ENCODE measurements at regions not wholly inside any gene's neighbourhood (a gene's known extent, or its start where the extent isn't known, plus 50 kb on each side); places are given as distances from the start of the nearest gene placed in this dataset.

DNA sequence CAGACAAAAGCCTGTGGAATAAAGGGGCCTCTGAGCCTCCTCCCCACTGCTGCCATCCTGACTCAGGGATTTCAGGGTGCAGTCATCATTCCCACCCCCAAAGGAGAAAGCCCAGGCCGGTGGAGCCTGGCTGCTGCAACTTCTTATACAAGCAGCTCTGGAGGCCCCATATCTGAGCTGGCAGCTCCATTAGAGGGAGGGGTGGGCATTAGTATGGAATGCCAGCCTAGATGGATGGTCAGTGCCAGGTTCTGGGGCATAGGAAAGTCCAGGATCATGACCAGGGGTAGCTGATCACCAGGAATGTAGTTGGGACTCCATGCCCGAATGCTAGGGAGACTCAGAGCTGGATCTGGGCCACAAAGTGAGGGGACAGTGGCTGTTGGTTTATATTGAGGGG, 581.0 kb downstream of the KCNJ18 start:
- TF ChIP-seq, protein P1, sequence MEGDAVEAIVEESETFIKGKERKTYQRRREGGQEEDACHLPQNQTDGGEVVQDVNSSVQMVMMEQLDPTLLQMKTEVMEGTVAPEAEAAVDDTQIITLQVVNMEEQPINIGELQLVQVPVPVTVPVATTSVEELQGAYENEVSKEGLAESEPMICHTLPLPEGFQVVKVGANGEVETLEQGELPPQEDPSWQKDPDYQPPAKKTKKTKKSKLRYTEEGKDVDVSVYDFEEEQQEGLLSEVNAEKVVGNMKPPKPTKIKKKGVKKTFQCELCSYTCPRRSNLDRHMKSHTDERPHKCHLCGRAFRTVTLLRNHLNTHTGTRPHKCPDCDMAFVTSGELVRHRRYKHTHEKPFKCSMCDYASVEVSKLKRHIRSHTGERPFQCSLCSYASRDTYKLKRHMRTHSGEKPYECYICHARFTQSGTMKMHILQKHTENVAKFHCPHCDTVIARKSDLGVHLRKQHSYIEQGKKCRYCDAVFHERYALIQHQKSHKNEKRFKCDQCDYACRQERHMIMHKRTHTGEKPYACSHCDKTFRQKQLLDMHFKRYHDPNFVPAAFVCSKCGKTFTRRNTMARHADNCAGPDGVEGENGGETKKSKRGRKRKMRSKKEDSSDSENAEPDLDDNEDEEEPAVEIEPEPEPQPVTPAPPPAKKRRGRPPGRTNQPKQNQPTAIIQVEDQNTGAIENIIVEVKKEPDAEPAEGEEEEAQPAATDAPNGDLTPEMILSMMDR (conservative IDR thresholded peaks at IDR 0.05; ENCODE audit: low read depth, low read length): no peak
- TF ChIP-seq EZH2 (IDR thresholded peaks at IDR 0.05; ENCODE audit: borderline replicate concordance, low read depth, low read length, poor library complexity, severe bottlenecking): no peak

All from A673 (cell line).